ENCODE measurements at regions not wholly inside any gene's neighbourhood (a gene's known extent, or its start where the extent isn't known, plus 50 kb on each side); places are given as distances from the start of the nearest gene placed in this dataset.
"Not testable (repeated sequence)": the region's sequence is repeated elsewhere in the genome, so short reads cannot be mapped to it uniquely, and the experiment has no call there.

GRCh38 chr4:110359076-110359475 is 116.9 kb upstream of the ENPEP start:
- no peak for DNase-seq

- DNase-seq: no peak
Measured at GRCh38 chr4:110357521-110357920, 118.4 kb upstream of the ENPEP start.

DNA sequence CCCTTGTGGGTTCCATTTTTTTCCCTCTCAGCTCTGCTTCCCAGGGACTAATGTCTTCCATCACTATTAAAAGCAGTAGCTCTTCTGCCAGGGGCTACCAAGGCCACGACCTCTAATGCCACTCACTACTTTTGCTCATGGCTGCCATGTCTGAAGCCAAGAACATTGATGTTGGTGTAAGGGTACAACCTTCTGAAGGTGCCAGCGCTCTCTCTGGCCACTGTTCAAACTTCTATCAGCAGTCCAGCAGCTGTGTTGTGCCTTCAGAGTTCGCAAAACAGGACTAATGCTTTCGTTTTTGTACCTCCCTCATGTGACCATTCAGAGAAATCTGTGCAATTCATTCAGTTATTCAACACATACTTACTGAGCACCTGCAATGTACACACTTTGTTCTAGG is 121.5 kb upstream of the ENPEP start:
- DNase-seq: no peak

DNA sequence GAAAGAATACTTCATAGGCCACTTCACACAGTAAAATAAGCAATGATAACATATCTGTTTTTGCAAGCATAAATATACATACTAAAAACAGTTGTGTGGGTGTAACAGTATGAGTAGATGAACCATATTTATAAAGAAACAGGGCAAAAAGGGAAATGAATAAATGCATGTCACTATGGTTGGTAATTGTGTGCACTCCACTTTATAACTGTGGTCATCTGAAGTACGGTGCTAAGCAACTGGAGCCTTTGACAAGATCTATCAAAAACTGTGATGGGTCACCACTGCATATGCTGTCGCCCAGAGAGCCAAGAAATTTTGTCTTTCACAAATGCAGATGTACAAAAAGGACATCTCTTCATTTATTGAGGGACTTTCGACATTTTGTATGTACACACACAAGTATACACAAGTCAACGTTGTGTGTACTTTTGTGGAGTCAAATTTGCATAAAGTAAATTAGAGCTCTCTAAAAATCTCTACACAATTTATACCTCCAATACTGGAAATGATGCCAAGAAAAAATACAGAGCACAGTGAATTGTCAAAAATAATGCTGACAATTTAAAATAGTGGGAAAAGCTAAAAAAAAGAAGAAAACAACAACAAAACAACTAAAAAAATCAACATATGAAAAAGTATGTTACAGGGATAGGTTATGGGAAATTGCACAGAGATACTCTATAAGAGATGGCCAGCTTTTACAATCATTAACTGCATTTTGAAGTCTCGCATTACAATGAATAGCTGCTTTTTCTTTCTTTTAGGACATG is 123.1 kb upstream of the ENPEP start:
- DNase-seq: no peak

- DNase-seq: no peak
Measured at GRCh38 chr4:110348711-110349383, 127.1 kb upstream of the ENPEP start.

DNA sequence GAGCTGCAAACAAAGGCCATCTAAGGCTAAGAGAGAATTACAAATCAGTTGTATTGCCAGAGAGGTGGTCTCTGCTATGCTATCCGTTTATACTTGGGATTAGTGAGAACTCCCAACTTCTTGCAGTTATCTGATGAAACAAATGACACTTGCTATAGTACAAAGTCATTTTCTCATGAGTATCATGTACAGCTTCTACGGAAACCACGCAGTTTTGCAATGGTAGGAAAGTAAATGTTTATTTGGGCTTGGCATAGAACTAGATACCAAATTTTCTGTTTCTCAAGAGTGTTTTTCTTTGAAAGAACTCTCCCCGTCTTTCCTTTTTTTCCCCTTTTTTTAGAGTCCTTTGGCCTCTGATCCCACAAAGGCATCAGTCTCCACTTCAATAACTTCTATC is 128.2 kb upstream of the ENPEP start:
- no peak for DNase-seq

DNA sequence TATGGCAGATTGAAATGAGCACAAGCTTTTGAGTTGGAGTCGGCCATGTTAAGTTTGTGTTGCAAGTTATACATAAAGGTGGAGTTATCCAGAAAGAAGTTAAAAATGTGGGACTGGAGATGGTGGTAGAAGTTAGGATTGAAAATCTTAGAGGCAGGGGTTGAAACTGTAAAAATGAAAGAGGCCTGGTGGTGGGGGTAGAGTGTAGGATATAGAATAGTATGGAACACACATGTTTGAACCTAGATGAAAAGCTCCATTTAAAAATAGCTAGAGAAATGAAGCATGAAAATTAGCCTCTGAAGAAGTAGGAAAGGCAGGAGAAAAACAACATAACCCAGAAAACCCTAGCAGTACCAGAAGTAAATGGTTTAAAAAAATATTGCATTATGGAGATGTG is 131.8 kb upstream of the ENPEP start:
- no peak for DNase-seq

- no peak for DNase-seq
Measured at GRCh38 chr4:110343534-110343933, 132.4 kb upstream of the ENPEP start.

GRCh38 chr4:110341118-110341517 is 134.8 kb upstream of the ENPEP start:
- not testable (repeated sequence) for DNase-seq

DNA sequence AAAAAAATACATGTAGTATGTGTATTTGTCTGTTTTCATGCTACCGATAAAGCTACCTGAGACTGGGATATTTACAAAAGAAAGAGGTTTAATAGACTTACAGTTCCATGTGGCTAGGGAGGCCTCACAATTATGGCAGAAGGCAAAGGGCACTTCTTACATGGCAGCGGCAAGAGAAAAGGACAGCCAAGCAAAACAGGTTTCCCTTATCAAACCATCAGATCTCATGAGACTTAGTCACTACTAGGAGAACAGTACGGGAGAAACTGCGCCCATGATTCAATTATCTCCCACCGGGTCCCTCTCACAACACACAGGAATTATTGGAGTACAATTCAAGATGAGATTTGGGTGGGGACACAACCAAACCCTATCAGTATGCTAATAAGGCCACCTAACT is 137.0 kb upstream of the ELOVL6 start:
- DNase-seq: no peak

DNA sequence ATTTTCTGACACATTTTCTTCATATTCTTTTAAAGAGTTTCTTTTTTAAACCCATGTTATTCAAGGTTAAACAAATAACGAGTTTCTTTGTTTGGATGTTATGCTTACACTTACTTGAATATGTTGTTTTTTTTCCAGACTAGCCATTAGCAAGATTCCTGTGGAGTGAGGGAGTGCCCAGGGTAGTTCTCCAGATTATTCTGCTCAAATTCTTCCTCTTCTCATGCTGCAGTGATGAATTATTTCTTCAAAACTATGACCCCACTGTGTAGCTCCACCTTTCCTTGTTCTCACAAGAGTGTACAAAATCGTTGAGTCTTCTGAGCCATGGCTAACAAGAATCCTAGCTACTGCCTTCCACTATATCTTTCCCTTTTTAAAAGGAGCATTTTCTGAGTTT is 134.1 kb upstream of the ELOVL6 start:
- no peak for DNase-seq

DNA sequence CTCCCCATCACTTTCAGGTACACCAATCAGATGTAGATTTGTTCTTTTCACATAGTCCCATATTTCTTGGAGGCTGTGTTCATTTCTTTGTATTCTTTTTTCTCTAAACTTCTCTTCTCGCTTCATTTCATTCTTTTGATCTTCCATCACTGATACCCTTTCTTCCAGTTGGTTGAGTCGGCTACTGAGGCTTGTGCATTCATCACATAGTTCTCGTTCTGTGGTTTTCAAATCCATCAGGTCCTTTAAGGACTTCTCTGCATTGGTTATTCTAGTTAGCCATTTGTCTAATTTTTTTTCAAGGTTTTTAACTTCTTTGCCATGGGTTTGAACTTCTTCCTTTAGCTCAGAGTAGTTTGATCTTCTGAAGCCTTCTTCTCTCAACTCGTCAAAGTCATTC is 128.0 kb upstream of the ELOVL6 start:
- DNase-seq: not testable (repeated sequence)

GRCh38 chr4:110310795-110311194 is 112.4 kb upstream of the ELOVL6 start:
- DNase-seq: no peak

DNA sequence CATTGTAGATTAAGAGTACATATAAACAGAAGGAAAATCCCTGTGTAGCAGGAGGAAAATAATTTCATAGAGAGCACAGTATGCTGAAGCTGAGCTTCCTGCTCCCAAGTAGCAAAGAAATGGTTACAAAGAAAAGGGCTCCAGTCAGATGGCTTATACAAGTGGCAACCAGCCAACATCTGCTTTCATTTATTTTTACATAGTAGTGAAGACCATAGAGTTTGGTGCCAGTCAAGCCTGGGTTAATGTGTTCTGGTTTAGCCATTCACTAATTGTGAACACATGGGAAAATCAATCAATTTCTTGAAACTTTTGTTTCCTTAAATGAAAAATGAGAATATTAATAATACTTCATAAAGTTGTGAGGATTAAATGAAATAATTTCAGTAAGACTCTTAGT is 111.3 kb upstream of the ELOVL6 start:
- no peak for DNase-seq

GRCh38 chr4:110306303-110306702 is 107.9 kb upstream of the ELOVL6 start:
- DNase-seq: no peak

- no peak for DNase-seq
Measured at GRCh38 chr4:110305455-110305854, 107.0 kb upstream of the ELOVL6 start.

- no peak for DNase-seq
Measured at GRCh38 chr4:110296892-110297291, 98.5 kb upstream of the ELOVL6 start.

GRCh38 chr4:110294165-110294564 is 95.8 kb upstream of the ELOVL6 start:
- DNase-seq: no peak

GRCh38 chr4:110292994-110293744 is 94.8 kb upstream of the ELOVL6 start:
- no peak for DNase-seq

GRCh38 chr4:110290511-110290910 is 92.1 kb upstream of the ELOVL6 start:
- DNase-seq: no peak

- no peak for DNase-seq
Measured at GRCh38 chr4:110289601-110290100, 91.2 kb upstream of the ELOVL6 start.

DNA sequence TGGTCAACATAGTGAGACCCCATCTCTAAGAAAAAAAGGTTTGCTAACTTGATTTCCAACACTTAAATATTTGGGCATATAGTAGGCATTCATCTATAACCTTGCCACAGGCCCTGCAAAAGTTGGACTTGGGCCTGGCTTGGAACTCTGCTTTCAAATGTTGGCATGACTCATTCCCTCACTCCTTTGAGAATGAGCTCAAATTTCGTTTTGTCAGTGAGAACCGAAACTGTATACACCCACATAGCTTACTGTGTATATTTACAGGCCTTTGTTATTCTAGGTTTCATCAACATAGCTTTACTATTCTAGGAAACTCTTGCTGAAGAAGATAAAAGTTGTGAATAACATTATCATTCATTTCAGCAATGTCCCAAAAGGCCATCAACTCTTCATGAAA is 88.7 kb upstream of the ELOVL6 start:
- DNase-seq: no peak

DNA sequence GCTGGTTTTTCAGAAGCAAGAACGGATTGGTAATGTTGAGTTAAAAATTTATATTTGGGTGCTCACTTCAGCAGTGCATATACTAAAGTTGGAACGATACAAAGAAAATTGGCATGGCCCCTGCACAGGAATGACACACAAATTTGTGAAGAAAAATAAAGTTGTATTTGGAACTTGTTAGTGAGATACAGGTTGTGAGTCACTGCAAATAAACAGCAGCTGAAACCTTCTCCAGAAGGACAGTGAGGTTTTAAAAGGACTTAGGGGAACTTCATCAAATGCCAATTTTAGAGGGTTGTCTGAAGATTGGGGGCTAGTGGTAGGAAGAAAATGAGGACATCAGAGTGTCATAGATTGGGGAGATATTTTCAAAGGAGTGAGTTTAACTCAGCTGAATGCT is 79.7 kb upstream of the ELOVL6 start:
- no peak for DNase-seq

DNA sequence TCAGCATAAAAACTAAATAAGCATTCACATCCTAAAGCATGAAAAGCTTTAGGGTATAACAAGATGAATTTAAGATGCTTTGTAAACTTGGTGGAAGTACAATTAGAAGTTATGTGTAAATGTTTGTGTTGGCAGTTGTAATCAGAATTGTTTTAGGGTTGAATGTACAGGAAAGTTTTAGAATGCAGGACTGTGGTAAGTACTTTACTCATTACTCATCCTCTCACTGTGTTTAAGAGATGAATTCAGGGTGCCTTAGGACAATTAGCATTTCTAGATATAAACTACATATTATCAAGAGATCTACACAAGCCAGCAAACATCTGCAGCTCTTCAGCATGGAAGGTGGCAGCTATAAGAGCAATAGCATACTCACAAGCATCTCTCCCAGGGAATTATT is 77.5 kb upstream of the ELOVL6 start:
- DNase-seq: no peak

All from SHP77 (cell line).